ENCODE measurements at regions not wholly inside any gene's neighbourhood (a gene's known extent, or its start where the extent isn't known, plus 50 kb on each side); places are given as distances from the start of the nearest gene placed in this dataset.

- DNase-seq = no peak
Observed at GRCh38 chr6:37555040-37555781, 55.5 kb upstream of the CCDC167 start.

- no peak for DNase-seq
Observed at GRCh38 chr6:37554480-37554819, 54.8 kb upstream of the CCDC167 start.

- DNase-seq = no peak
Observed at GRCh38 chr6:37552267-37552666, 52.6 kb upstream of the CCDC167 start.

GRCh38 chr6:37551867-37552266 is 52.2 kb upstream of the CCDC167 start:
- no peak for DNase-seq

- no peak for DNase-seq
Observed at GRCh38 chr6:37551446-37551845, 51.8 kb upstream of the CCDC167 start.

- DNase-seq = no peak
Observed at GRCh38 chr6:37551002-37551401, 51.3 kb upstream of the CCDC167 start.

GRCh38 chr6:37550191-37550831 is 50.6 kb upstream of the CCDC167 start:
- DNase-seq = no peak

GRCh38 chr6:37549558-37549957 is 49.9 kb upstream of the CCDC167 start:
- DNase-seq = no peak
